K562 (cell line): ENCODE measurements at regions not wholly inside any gene's neighbourhood (a gene's known extent, or its start where the extent isn't known, plus 50 kb on each side); places are given as distances from the start of the nearest gene placed in this dataset.

Experiments used
- CHCHD3 ChIP-seq: fragments of 250-450 bp; sonication (Bioruptor Pico); IDR thresholded peaks from 2 replicates; pipeline ENCODE4 v2.1.2; 2022; ENCODE audit warnings: mild to moderate bottlenecking
- DNMT1 ChIP-seq: fragments of 450-650 bp; IDR thresholded peaks from 2 replicates; pipeline ENCODE4 v1.6.1; 2016; ENCODE audit warnings: antibody characterized with exemption, mild to moderate bottlenecking
- FOXO4 ChIP-seq: fragments of 450-650 bp; formaldehyde crosslinking; IDR thresholded peaks from 2 replicates; pipeline ENCODE4 v1.4.0; 2020; ENCODE audit warnings: mild to moderate bottlenecking, moderate library complexity
- HOXB6 ChIP-seq: fragments of 250-450 bp; sonication (Bioruptor Pico); IDR thresholded peaks from 2 replicates; pipeline ENCODE4 v1.5.1; 2022; ENCODE audit warnings: mild to moderate bottlenecking, borderline replicate concordance
- KDM1A ChIP-seq, 2 experiments: fragments of 450-650 bp; IDR thresholded peaks; 2 replicates each; pipeline ENCODE4 v1.6.1; 2016; ENCODE audit warnings: mild to moderate bottlenecking in 2 of 2
- PREB ChIP-seq: sonication (generic); formaldehyde crosslinking; IDR thresholded peaks from 2 replicates; pipeline ENCODE4 v1.8.1; 2023; ENCODE audit warnings: mild to moderate bottlenecking, missing genetic modification reagents
- ZBTB11 ChIP-seq, 3 experiments: fragments of 200-800 bp in 1 of 3; fragments of 250-450 bp in 1 of 3; fragments of 450-650 bp in 1 of 3; sonication (Bioruptor Pico) in 1 of 3; sonication (Bioruptor generic) in 1 of 3; formaldehyde crosslinking in 1 of 3; IDR thresholded peaks; 2 replicates each; pipeline versions ENCODE4 v1.6.1 to v1.8.0; 2016 to 2022; ENCODE audit warnings: mild to moderate bottlenecking in 2 of 3, missing genetic modification characterization in 2 of 3, missing compliant biosample characterization in 1 of 3, moderate library complexity in 1 of 3
- ZNF354B ChIP-seq: fragments of 250-450 bp; sonication (Bioruptor Pico); IDR thresholded peaks from 2 replicates; pipeline ENCODE4 v1.4.0; 2020
- ZNF740 ChIP-seq, 3 experiments: fragments of 200-800 bp in 1 of 3; sonication (Bioruptor generic) in 1 of 3; sonication (generic) in 1 of 3; formaldehyde crosslinking in 1 of 3; IDR thresholded peaks; 2 replicates each; pipeline versions ENCODE4 v1.6.1 to v1.8.0; 2016 to 2022; ENCODE audit warnings: mild to moderate bottlenecking in 2 of 3, missing compliant biosample characterization in 2 of 3, missing genetic modification characterization in 2 of 3, missing genetic modification reagents in 1 of 3
- TF ChIP-seq, protein P1 (sequence below): sonication (generic); formaldehyde crosslinking; IDR thresholded peaks from 2 replicates; pipeline ENCODE4 v1.8.0; 2022; ENCODE audit warnings: mild to moderate bottlenecking, missing genetic modification reagents

DNA sequence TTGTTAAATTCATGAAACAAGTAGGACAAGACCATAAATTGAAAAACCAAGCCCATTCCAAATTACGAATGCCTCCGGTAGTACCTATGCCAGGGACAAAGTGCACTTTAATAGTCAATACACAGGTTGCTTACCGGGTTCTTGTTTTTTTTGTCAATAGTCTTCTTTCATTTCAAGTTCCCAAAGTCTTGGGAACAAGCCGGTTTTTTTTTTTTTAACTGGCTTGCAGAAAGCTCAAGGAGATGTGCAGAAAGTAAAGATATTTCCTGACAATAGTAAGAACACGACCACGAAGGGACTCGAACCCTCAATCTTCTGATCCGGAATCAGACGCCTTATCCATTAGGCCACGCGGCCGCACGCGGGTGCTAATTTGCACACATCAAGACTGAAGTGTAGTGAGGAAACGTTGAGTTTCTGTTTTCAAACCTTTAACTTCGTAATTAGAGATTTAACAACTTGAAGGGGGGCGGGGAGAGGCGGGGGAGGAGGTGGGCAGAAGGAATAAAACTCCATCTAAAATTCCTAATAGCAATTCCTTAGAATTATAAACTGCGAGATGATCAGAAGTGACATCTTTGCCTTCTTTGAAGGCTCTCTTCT is 181.0 kb downstream of the TRIM27 start (continued):
- no peak for TF ChIP-seq DNMT1
- TF ChIP-seq PREB = no peak
- TF ChIP-seq ZNF740 (CRISPR knock-in tag; IDR thresholded peaks at IDR 0.05) = no peak
- TF ChIP-seq ZNF740 (tag; IDR thresholded peaks at IDR 0.05) = no peak
- TF ChIP-seq ZBTB11 (CRISPR knock-in tag; IDR thresholded peaks at IDR 0.05) = peak in 1 of 3 experiments; percentile 60; a peak in 1 of 6 replicates
- TF ChIP-seq, protein P1, sequence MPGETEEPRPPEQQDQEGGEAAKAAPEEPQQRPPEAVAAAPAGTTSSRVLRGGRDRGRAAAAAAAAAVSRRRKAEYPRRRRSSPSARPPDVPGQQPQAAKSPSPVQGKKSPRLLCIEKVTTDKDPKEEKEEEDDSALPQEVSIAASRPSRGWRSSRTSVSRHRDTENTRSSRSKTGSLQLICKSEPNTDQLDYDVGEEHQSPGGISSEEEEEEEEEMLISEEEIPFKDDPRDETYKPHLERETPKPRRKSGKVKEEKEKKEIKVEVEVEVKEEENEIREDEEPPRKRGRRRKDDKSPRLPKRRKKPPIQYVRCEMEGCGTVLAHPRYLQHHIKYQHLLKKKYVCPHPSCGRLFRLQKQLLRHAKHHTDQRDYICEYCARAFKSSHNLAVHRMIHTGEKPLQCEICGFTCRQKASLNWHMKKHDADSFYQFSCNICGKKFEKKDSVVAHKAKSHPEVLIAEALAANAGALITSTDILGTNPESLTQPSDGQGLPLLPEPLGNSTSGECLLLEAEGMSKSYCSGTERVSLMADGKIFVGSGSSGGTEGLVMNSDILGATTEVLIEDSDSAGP (CRISPR knock-in tag) = no peak
- TF ChIP-seq ZNF354B (CRISPR knock-in tag) = no peak
- no peak for TF ChIP-seq FOXO4 (CRISPR knock-in tag)
- TF ChIP-seq CHCHD3 = no peak
- TF ChIP-seq HOXB6 (CRISPR knock-in tag) = no peak
- no peak for TF ChIP-seq KDM1A (IDR thresholded peaks at IDR 0.05)
